RWPE2 (cell line): ENCODE measurements at regions not wholly inside any gene's neighbourhood (a gene's known extent, or its start where the extent isn't known, plus 50 kb on each side); places are given as distances from the start of the nearest gene placed in this dataset.

ENCODE experiments used
- ATAC-seq: fragments of 200-7000 bp; cut with Tn5 transposase; 3 replicates; pipeline ENCODE4 v1.9.1; 2021; ENCODE audit warnings: low read depth
- DNase-seq: peaks from one replicate; pipeline ENCODE4 v3.0.0-alpha.2; 2020; ENCODE audit warnings: low spot score
- H3K27ac ChIP-seq: fragments of 450-650 bp; 2 replicates; pipeline ENCODE4 v1.5.1; 2017; ENCODE audit warnings: mild to moderate bottlenecking; ENCODE audit not compliant: poor library complexity, severe bottlenecking
- H3K27me3 ChIP-seq: fragments of 250-450 bp; sonication (Bioruptor Pico); 2 replicates; pipeline ENCODE4 v1.5.1; 2021; ENCODE audit warnings: mild to moderate bottlenecking, moderate library complexity; ENCODE audit not compliant: insufficient read depth, poor library complexity, severe bottlenecking
- H3K36me3 ChIP-seq: fragments of 250-450 bp; sonication (Bioruptor Pico); 2 replicates; pipeline ENCODE4 v1.5.1; 2020; ENCODE audit warnings: low read depth, mild to moderate bottlenecking, moderate library complexity
- H3K4me1 ChIP-seq: fragments of 250-450 bp; sonication (Bioruptor Pico); 2 replicates; pipeline ENCODE4 v1.5.1; 2021; ENCODE audit warnings: mild to moderate bottlenecking, moderate library complexity; ENCODE audit not compliant: insufficient read depth, poor library complexity, severe bottlenecking
- H3K4me3 ChIP-seq: fragments of 250-450 bp; sonication (Bioruptor Pico); 2 replicates; pipeline ENCODE4 v1.5.1; 2021; ENCODE audit warnings: mild to moderate bottlenecking, moderate library complexity; ENCODE audit not compliant: severe bottlenecking
- H3K9me3 ChIP-seq: fragments of 250-450 bp; sonication (Bioruptor Pico); 2 replicates; pipeline ENCODE4 v1.5.1; 2021; ENCODE audit warnings: mild to moderate bottlenecking, moderate library complexity; ENCODE audit not compliant: severe bottlenecking
- CTCF ChIP-seq: fragments of 450-650 bp; IDR thresholded peaks from one replicate; pipeline ENCODE4 v1.5.1; 2017; ENCODE audit warnings: mild to moderate bottlenecking, moderate library complexity; ENCODE audit not compliant: poor library complexity, severe bottlenecking

- H3K27ac ChIP-seq, result no peak overlapping the region
- TF ChIP-seq CTCF, result no peak
- H3K27me3 ChIP-seq, result no peaks in the 10 kb centered on the region
- no peaks in the 10 kb centered on the region for H3K36me3 ChIP-seq
- no peak overlapping the region for H3K4me3 ChIP-seq
- no peaks in the 10 kb centered on the region for H3K4me1 ChIP-seq
- no peak for DNase-seq
- H3K9me3 ChIP-seq, result peaks cover 2% of the 10 kb centered on the region
- no peak for ATAC-seq
Measured at GRCh38 chr10:130809761-130810515, 501.6 kb downstream of the TCERG1L start.

GRCh38 chr10:130810856-130811255 is 500.7 kb downstream of the TCERG1L start:
- Histone ChIP-seq H3K36me3 (no peaks in the 10 kb centered on the region), H3K27ac (no peak overlapping the region), H3K4me3 (no peak overlapping the region), H3K27me3 (no peaks in the 10 kb centered on the region), H3K4me1 (no peaks in the 10 kb centered on the region), H3K9me3 (peaks cover 2% of the 10 kb centered on the region)
- DNase-seq (no peak), ATAC-seq (no peak)
- no peak for TF ChIP-seq CTCF

GRCh38 chr10:130812381-130813148 is 499.0 kb downstream of the TCERG1L start:
- no peaks in the 10 kb centered on the region for H3K36me3 ChIP-seq
- peaks cover 2% of the 10 kb centered on the region for H3K9me3 ChIP-seq
- H3K4me3 ChIP-seq, result no peak overlapping the region
- DNase-seq, result no peak
- no peaks in the 10 kb centered on the region for H3K27me3 ChIP-seq
- H3K27ac ChIP-seq, result no peak overlapping the region
- no peaks in the 10 kb centered on the region for H3K4me1 ChIP-seq
- no peak for TF ChIP-seq CTCF
- ATAC-seq, result no peak

GRCh38 chr10:130814610-130815009 is 496.9 kb downstream of the TCERG1L start:
- ATAC-seq (no peak), DNase-seq (no peak)
- no peak overlapping the region for H3K4me3 ChIP-seq
- H3K4me1 ChIP-seq, result no peaks in the 10 kb centered on the region
- H3K36me3 ChIP-seq, result no peaks in the 10 kb centered on the region
- no peak for TF ChIP-seq CTCF
- H3K27ac ChIP-seq, result no peak overlapping the region
- H3K27me3 ChIP-seq, result no peaks in the 10 kb centered on the region
- H3K9me3 ChIP-seq, result peaks cover 2% of the 10 kb centered on the region
